Right lobe of liver (tissue), 6 donors: ENCODE measurements at regions not wholly inside any gene's neighbourhood (a gene's known extent, or its start where the extent isn't known, plus 50 kb on each side); places are given as distances from the start of the nearest gene placed in this dataset.

ENCODE experiments used
- ATAC-seq, 4 donors: fragments of 200-7000 bp; cut with Tn5 transposase; one replicate each; pipeline ENCODE4 v1.9.1; 2020; ENCODE audit warnings: mild to moderate bottlenecking in 4 of 4, moderate library complexity in 4 of 4
- DNase-seq, 3 donors: peaks; one replicate each; pipeline ENCODE4 v3.0.0-alpha.2; 2020
- H3K27ac ChIP-seq, 3 donors: fragments of 200-600 bp; one replicate each; pipeline ENCODE4 v1.8.0; 2022
- H3K27me3 ChIP-seq, 2 donors: fragments of 200-600 bp; one replicate each; pipeline ENCODE4 v1.8.0; 2022
- H3K36me3 ChIP-seq, 4 donors: fragments of 200-600 bp; sonication (generic) in 1 of 4; one replicate each; pipeline versions ENCODE4 v1.5.1 to v1.8.0; 2017 to 2022; ENCODE audit warnings: control low read depth in 1 of 4
- H3K4me1 ChIP-seq, 4 donors: fragments of 200-600 bp; sonication (generic) in 1 of 4; one replicate each; pipeline versions ENCODE4 v1.5.1 to v1.8.0; 2017 to 2022; ENCODE audit warnings: control low read depth in 1 of 4
- H3K4me3 ChIP-seq, 3 donors: fragments of 200-600 bp; one replicate each; pipeline ENCODE4 v1.8.0; 2022
- H3K9me3 ChIP-seq, 4 donors: fragments of 200-600 bp; sonication (generic) in 1 of 4; one replicate each; pipeline versions ENCODE4 v1.5.1 to v1.8.0; 2017 to 2022; ENCODE audit warnings: control low read depth in 1 of 4
- POLR2A ChIP-seq: fragments of 450-650 bp; IDR thresholded peaks from one replicate; pipeline ENCODE4 v1.6.1; 2017; ENCODE audit warnings: antibody characterized with exemption, mild to moderate bottlenecking
- WGBS: methylation state at CpG from one replicate; pipeline ENCODE4 v1.1.6; 2018; ENCODE audit warnings: low coverage, low lambda C conversion rate; ENCODE audit not compliant: insufficient coverage; ENCODE audit errors: missing lambda C conversion rate; 5-methylcytosine and 5-hydroxymethylcytosine counted together
- intact Hi-C, 2 donors: fragments of 100-400 bp; cut with DNase I; formaldehyde crosslinking; loops; one replicate each; pipeline versions ENCODE4 v1.11.2 to v1.14.1; 2022
- TF ChIP-seq, protein P1 (sequence below), 4 donors: fragments of 200-600 bp in 3 of 4; fragments of 450-650 bp in 1 of 4; IDR thresholded peaks; one replicate each; pipeline versions ENCODE4 v1.5.1 to v1.8.0; 2016 to 2022; ENCODE audit warnings: antibody characterized with exemption in 4 of 4, mild to moderate bottlenecking in 2 of 4
- donor health status: DM: no; HTN: yes; CAD: no.
- donor health status: DM: no; HTN: no; CAD: no.
- donor health status: DM: no; HTN: no; CAD: no.
- donor health status: DM: no; HTN: yes; CAD: no.
- donor health status: DM: no; HTN: yes; CAD: no.

GRCh38 chr20:63123331-63123741 is 92.6 kb downstream of the YTHDF1 start:
- no peaks in the 10 kb centered on the region for H3K4me1 ChIP-seq
- ATAC-seq (no peak), DNase-seq (peak; percentile 10 to 43 (median 31))
- H3K9me3 ChIP-seq, result no peaks in the 10 kb centered on the region
- no peak overlapping the region for H3K4me3 ChIP-seq
- WGBS, result 30% methylated on average over 4 of the region's 21 CpGs
- intact Hi-C loops, result no loop called here
- no peak for TF ChIP-seq POLR2A
- TF ChIP-seq, protein P1, sequence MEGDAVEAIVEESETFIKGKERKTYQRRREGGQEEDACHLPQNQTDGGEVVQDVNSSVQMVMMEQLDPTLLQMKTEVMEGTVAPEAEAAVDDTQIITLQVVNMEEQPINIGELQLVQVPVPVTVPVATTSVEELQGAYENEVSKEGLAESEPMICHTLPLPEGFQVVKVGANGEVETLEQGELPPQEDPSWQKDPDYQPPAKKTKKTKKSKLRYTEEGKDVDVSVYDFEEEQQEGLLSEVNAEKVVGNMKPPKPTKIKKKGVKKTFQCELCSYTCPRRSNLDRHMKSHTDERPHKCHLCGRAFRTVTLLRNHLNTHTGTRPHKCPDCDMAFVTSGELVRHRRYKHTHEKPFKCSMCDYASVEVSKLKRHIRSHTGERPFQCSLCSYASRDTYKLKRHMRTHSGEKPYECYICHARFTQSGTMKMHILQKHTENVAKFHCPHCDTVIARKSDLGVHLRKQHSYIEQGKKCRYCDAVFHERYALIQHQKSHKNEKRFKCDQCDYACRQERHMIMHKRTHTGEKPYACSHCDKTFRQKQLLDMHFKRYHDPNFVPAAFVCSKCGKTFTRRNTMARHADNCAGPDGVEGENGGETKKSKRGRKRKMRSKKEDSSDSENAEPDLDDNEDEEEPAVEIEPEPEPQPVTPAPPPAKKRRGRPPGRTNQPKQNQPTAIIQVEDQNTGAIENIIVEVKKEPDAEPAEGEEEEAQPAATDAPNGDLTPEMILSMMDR (IDR thresholded peaks at IDR 0.05), result no peak
- no peaks in the 10 kb centered on the region for H3K36me3 ChIP-seq
- H3K27ac ChIP-seq, result no peak overlapping the region
- H3K27me3 ChIP-seq, result no peaks in the 10 kb centered on the region

DNA sequence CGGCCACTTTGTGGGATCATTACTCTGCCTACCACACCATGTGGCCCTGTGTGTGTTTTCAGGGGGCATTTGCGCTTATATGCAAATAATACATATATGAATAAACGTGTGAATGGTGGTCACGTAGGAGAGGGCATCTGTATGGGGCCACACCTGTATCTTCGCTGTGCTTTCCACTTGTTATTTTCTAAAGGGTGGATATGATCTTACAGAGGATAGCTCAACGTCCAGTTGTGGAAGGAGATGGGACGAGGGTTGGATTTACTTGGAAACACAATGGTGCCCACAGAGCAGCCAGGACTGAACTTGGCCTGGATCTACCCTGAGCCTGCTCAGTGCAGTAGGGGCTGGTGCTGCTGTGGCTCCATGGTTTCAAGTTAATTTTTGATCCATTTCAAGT is 93.3 kb downstream of the YTHDF1 start:
- TF ChIP-seq POLR2A, result no peak
- TF ChIP-seq, protein P1 (IDR thresholded peaks at IDR 0.05), result no peak
- Histone ChIP-seq H3K27me3 (no peaks in the 10 kb centered on the region), H3K4me1 (no peaks in the 10 kb centered on the region), H3K4me3 (no peak overlapping the region), H3K36me3 (no peaks in the 10 kb centered on the region), H3K9me3 (no peaks in the 10 kb centered on the region), H3K27ac (no peak overlapping the region)
- DNase-seq (peak in 1 of 3 donors; percentile 29), ATAC-seq (no peak)
- intact Hi-C loops, result no loop called here
- 52% methylated on average over 7 of the region's 7 CpGs for WGBS

DNA sequence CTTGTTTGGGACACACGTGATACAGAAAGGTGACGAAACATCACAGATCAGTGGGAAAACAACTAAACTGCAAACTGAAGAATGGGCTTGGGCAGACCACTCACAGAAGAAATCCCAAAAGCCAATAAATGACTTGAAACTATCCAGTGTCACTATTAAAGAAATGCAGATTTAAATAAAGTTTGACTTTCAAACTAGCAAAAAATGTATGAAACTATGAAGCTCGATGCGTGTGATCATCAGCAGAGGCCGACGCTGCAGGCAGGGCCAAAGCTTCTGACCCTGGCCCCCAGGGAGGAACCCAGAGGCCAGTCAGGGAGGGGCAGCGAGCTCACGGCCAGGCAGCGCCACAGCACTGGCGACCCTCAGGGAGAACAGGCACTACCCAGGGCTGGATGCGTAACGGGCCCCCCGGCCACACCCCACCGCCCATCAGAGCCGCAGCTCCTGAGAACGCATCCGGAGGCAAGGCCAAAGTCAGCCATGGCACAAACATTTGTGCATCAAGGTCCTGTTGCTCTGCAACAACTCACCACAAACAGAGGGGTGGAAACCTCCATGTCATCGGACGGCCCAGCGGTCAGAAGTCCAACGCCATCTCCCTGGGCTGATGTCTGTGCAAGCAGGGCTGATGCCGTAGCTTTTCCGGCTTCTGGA is 94.1 kb downstream of the YTHDF1 start:
- Histone ChIP-seq H3K36me3 (no peaks in the 10 kb centered on the region), H3K4me1 (no peaks in the 10 kb centered on the region), H3K4me3 (no peak overlapping the region), H3K27ac (no peak overlapping the region), H3K27me3 (no peaks in the 10 kb centered on the region), H3K9me3 (no peaks in the 10 kb centered on the region)
- intact Hi-C loops, result no loop called here
- TF ChIP-seq, protein P1 (IDR thresholded peaks at IDR 0.05), result no peak
- TF ChIP-seq POLR2A, result no peak
- whole genome bisulfite sequencing, result 66% methylated on average over 7 of the region's 23 CpGs
- DNase-seq, result peak; percentile 11 to 40 (median 37)
- ATAC-seq, result no peak

GRCh38 chr20:63121246-63121645 is 94.7 kb downstream of the YTHDF1 start:
- intact Hi-C loops, result no loop called here
- WGBS, result 90% methylated on average over 2 of the region's 15 CpGs
- Histone ChIP-seq H3K27me3 (no peaks in the 10 kb centered on the region), H3K27ac (no peak overlapping the region), H3K9me3 (no peaks in the 10 kb centered on the region), H3K4me1 (no peaks in the 10 kb centered on the region), H3K36me3 (no peaks in the 10 kb centered on the region), H3K4me3 (no peak overlapping the region)
- ATAC-seq, result no peak
- TF ChIP-seq, protein P1 (IDR thresholded peaks at IDR 0.05), result no peak
- no peak for TF ChIP-seq POLR2A
- DNase-seq, result peak; percentile 3 to 35 (median 22)

GRCh38 chr20:63120808-63121090 is 95.2 kb downstream of the YTHDF1 start:
- intact Hi-C loops, result no loop called here
- TF ChIP-seq, protein P1 (IDR thresholded peaks at IDR 0.05), result no peak
- no peak for TF ChIP-seq POLR2A
- no peaks in the 10 kb centered on the region for H3K9me3 ChIP-seq
- H3K27me3 ChIP-seq, result no peaks in the 10 kb centered on the region
- H3K4me3 ChIP-seq, result no peak overlapping the region
- 59% methylated on average over 5 of the region's 5 CpGs for WGBS
- no peaks in the 10 kb centered on the region for H3K36me3 ChIP-seq
- ATAC-seq (no peak), DNase-seq (peak in 2 of 3 donors; percentile 7 to 34)
- no peak overlapping the region for H3K27ac ChIP-seq
- H3K4me1 ChIP-seq, result no peaks in the 10 kb centered on the region
